Neural cell (in vitro differentiated cells): ENCODE measurements at regions not wholly inside any gene's neighbourhood (a gene's known extent, or its start where the extent isn't known, plus 50 kb on each side); places are given as distances from the start of the nearest gene placed in this dataset.
A peak's percentile ranks its signal among the peaks of the same experiment; 100 is the strongest.

Experiments
- H2AFZ ChIP-seq: fragments of 200-600, 300-800 bp; sonication (generic), shearing (Covaris generic); 2 replicates; pipeline ENCODE4 v1.6.0; 2014; ENCODE audit warnings: low read depth, mild to moderate bottlenecking, antibody characterized with exemption, low read length, moderate library complexity
- H3F3A ChIP-seq: fragments of 200-600 bp; shearing (Covaris generic); 2 replicates; pipeline ENCODE4 v1.6.1; 2016; ENCODE audit warnings: mild to moderate bottlenecking, moderate library complexity, mixed read lengths, antibody characterized with exemption, low read length; ENCODE audit not compliant: insufficient read depth, poor library complexity, severe bottlenecking
- H3K27ac ChIP-seq: fragments of 200-600, 300-800 bp; sonication (generic), shearing (Covaris generic); 2 replicates; pipeline ENCODE4 v1.5.1; 2014; ENCODE audit warnings: mild to moderate bottlenecking, low read length, moderate library complexity
- H3K27me3 ChIP-seq: fragments of 300-800, 200-600 bp; sonication (generic), shearing (Covaris generic); 2 replicates; pipeline ENCODE4 v1.6.0; 2014; ENCODE audit warnings: mild to moderate bottlenecking, low read depth, low read length, moderate library complexity; ENCODE audit not compliant: insufficient read depth
- H3K36me3 ChIP-seq: fragments of 300-800, 200-600 bp; sonication (generic), shearing (Covaris generic); 2 replicates; pipeline ENCODE4 v1.5.1; 2014; ENCODE audit warnings: mild to moderate bottlenecking, antibody characterized with exemption, low read length, moderate library complexity; ENCODE audit not compliant: insufficient read depth
- H3K4me2 ChIP-seq: fragments of 300-800, 200-600 bp; sonication (generic), shearing (Covaris generic); 2 replicates; pipeline ENCODE4 v1.6.0; 2014; ENCODE audit warnings: mild to moderate bottlenecking, low read length
- H3K4me3 ChIP-seq: fragments of 300-800, 200-600 bp; sonication (generic), shearing (Covaris generic); 2 replicates; pipeline ENCODE4 v1.5.1; 2014; ENCODE audit warnings: mild to moderate bottlenecking, low read length, moderate library complexity
- H3K79me2 ChIP-seq: fragments of 200-600 bp; shearing (Covaris generic); replicated peaks from 2 replicates; pipeline ENCODE4 v1.6.0; 2014; ENCODE audit warnings: mild to moderate bottlenecking, low read length, moderate library complexity; ENCODE audit not compliant: insufficient read depth
- H3K9ac ChIP-seq: fragments of 300-800, 200-600 bp; sonication (generic), shearing (Covaris generic); 2 replicates; pipeline ENCODE4 v1.6.1; 2016; ENCODE audit warnings: mild to moderate bottlenecking, low read length, mixed read lengths
- H3K9me2 ChIP-seq: fragments of 200-600 bp; shearing (Covaris generic); 2 replicates; pipeline ENCODE4 v1.6.1; 2016; ENCODE audit warnings: mild to moderate bottlenecking, low read length, mixed read lengths; ENCODE audit not compliant: insufficient read depth
- H3K9me3 ChIP-seq: fragments of 200-600, 300-800 bp; sonication (generic), shearing (Covaris generic); 2 replicates; pipeline ENCODE4 v1.6.1; 2016; ENCODE audit warnings: mild to moderate bottlenecking, mixed run types, low read length, moderate library complexity, mixed read lengths
- H4K20me1 ChIP-seq: fragments of 200-600 bp; shearing (Covaris generic); 2 replicates; pipeline ENCODE4 v1.6.1; 2016; ENCODE audit warnings: mild to moderate bottlenecking, mixed run types; ENCODE audit not compliant: insufficient read depth
- EP300 ChIP-seq: fragments of 450-650 bp; conservative IDR thresholded peaks from 2 replicates; pipeline ENCODE4 v1.6.1; 2014; ENCODE audit warnings: antibody characterized with exemption, mild to moderate bottlenecking, moderate library complexity; ENCODE audit not compliant: poor library complexity, severe bottlenecking
- EZH2 ChIP-seq: fragments of 200-600, 300-800 bp; shearing (Covaris generic), sonication (generic); IDR thresholded peaks from 2 replicates; pipeline ENCODE4 v1.6.1; 2014; ENCODE audit warnings: antibody characterized with exemption, low read length, borderline replicate concordance, mild to moderate bottlenecking; ENCODE audit not compliant: insufficient read depth, poor library complexity, severe bottlenecking
- MXI1 ChIP-seq: fragments of 450-650 bp; conservative IDR thresholded peaks from 2 replicates; pipeline ENCODE4 v1.6.1; 2014; ENCODE audit warnings: antibody characterized with exemption, mild to moderate bottlenecking; ENCODE audit not compliant: poor library complexity, severe bottlenecking
- POLR2AphosphoS5 ChIP-seq: IDR thresholded peaks from 2 replicates; pipeline ENCODE4 v1.6.1; 2012
- RAD21 ChIP-seq: fragments of 450-650 bp; conservative IDR thresholded peaks from 2 replicates; pipeline ENCODE4 v1.6.1; 2014; ENCODE audit warnings: antibody characterized with exemption, mild to moderate bottlenecking, moderate library complexity
- SMC3 ChIP-seq: fragments of 450-650 bp; conservative IDR thresholded peaks from 2 replicates; pipeline ENCODE4 v1.6.1; 2014; ENCODE audit warnings: antibody characterized with exemption, mild to moderate bottlenecking, moderate library complexity; ENCODE audit not compliant: poor library complexity
- TAF1 ChIP-seq: IDR thresholded peaks from 2 replicates; pipeline ENCODE4 v1.6.1; 2012; ENCODE audit warnings: low read depth
- TF ChIP-seq, protein P1 (sequence below): fragments of 450-650 bp; IDR thresholded peaks from 2 replicates; pipeline ENCODE4 v1.5.1; 2014; ENCODE audit warnings: antibody characterized with exemption, mild to moderate bottlenecking, moderate library complexity; ENCODE audit not compliant: poor library complexity, severe bottlenecking
- TF ChIP-seq, protein P2 (sequence below): IDR thresholded peaks from 2 replicates; pipeline ENCODE4 v1.6.1; 2012; ENCODE audit warnings: borderline replicate concordance

DNA sequence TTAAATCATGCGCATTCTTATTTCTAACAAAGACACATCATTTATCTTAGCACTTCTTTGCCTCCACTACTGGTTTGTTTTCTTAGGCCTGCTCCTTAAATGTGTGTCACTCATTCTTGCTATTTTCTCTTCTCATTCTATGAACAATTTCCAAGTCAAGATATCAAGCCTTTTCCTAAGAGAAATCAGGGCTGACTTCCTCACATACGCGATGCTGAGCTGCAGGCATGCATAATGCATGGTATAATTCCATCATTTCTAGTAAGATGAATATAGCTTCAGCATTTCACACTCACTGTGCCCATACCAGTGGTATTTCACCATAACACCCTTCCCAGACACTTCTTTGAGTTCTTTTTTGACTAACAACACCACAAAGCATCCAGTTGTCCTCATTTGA lies 838.9 kb upstream of the DDX18 start:
- Histone ChIP-seq H3K27ac (peak overlapping the region; percentile 80), H3K27me3 (no peaks in the 10 kb centered on the region), H3K36me3 (no peaks in the 10 kb centered on the region), H3K9me2 (no peaks in the 10 kb centered on the region), H3K9me3 (no peaks in the 10 kb centered on the region), H3K4me3 (peak overlapping the region; percentile 38), H3F3A (no peaks in the 10 kb centered on the region), H3K4me2 (peak overlapping the region; percentile 22), H3K79me2 (no peaks in the 10 kb centered on the region), H2AFZ (peak overlapping the region; percentile 2), H3K9ac (peak overlapping the region; percentile 40), H4K20me1 (no peaks in the 10 kb centered on the region)
- TF ChIP-seq, protein P1, sequence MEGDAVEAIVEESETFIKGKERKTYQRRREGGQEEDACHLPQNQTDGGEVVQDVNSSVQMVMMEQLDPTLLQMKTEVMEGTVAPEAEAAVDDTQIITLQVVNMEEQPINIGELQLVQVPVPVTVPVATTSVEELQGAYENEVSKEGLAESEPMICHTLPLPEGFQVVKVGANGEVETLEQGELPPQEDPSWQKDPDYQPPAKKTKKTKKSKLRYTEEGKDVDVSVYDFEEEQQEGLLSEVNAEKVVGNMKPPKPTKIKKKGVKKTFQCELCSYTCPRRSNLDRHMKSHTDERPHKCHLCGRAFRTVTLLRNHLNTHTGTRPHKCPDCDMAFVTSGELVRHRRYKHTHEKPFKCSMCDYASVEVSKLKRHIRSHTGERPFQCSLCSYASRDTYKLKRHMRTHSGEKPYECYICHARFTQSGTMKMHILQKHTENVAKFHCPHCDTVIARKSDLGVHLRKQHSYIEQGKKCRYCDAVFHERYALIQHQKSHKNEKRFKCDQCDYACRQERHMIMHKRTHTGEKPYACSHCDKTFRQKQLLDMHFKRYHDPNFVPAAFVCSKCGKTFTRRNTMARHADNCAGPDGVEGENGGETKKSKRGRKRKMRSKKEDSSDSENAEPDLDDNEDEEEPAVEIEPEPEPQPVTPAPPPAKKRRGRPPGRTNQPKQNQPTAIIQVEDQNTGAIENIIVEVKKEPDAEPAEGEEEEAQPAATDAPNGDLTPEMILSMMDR: no peak
- TF ChIP-seq MXI1 (no peak), SMC3 (peak; percentile 44), TAF1 (no peak), EP300 (peak; percentile 91), RAD21 (peak; percentile 49), POLR2AphosphoS5 (peak; percentile 69), EZH2 (no peak)
- TF ChIP-seq, protein P2, sequence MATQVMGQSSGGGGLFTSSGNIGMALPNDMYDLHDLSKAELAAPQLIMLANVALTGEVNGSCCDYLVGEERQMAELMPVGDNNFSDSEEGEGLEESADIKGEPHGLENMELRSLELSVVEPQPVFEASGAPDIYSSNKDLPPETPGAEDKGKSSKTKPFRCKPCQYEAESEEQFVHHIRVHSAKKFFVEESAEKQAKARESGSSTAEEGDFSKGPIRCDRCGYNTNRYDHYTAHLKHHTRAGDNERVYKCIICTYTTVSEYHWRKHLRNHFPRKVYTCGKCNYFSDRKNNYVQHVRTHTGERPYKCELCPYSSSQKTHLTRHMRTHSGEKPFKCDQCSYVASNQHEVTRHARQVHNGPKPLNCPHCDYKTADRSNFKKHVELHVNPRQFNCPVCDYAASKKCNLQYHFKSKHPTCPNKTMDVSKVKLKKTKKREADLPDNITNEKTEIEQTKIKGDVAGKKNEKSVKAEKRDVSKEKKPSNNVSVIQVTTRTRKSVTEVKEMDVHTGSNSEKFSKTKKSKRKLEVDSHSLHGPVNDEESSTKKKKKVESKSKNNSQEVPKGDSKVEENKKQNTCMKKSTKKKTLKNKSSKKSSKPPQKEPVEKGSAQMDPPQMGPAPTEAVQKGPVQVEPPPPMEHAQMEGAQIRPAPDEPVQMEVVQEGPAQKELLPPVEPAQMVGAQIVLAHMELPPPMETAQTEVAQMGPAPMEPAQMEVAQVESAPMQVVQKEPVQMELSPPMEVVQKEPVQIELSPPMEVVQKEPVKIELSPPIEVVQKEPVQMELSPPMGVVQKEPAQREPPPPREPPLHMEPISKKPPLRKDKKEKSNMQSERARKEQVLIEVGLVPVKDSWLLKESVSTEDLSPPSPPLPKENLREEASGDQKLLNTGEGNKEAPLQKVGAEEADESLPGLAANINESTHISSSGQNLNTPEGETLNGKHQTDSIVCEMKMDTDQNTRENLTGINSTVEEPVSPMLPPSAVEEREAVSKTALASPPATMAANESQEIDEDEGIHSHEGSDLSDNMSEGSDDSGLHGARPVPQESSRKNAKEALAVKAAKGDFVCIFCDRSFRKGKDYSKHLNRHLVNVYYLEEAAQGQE: peak; percentile 52

DNA sequence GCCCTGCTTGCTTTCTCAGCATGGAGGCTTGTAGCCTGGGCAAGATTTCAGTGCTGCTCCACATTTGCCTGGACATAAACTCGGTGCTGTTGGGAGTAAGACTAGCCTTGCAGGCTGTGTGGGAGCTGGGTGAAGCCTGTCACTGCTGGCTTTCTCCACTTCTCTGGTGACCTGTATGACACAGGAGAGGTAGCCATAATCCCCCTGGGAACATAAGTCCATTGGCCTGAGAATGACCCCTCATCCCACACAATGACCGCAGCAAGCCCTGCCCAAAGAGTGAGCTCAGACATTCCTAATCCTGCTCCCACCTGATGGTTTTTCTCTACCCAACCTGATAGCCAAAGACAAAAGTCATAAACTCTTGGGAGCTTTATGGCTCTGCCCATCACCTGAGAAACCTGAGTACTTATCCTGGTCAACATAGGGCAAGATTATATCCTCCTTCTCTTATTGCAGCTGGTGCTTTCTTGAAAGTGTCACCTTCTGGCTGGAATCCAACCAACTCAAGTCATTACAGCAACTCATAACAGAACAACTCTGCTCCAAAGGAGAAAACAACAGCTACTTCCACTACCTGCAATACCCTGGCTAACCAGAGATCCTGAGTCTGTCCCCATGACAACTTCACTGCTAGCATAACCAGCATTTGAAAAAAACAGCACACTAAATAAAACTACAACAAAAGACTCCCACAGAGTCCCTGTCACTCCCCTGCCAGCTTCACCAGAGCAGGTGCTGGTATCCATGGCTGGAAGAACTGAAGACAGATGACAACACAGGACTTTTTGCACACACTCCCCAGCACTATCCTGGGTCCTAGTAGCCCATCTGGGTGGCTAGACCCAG lies 834.4 kb upstream of the DDX18 start:
- Histone ChIP-seq H2AFZ (no peak overlapping the region), H3K4me2 (no peak overlapping the region), H3K9ac (no peak overlapping the region), H3K9me3 (no peaks in the 10 kb centered on the region), H3K27me3 (no peaks in the 10 kb centered on the region), H3K4me3 (no peak overlapping the region), H3K79me2 (no peaks in the 10 kb centered on the region), H3K27ac (no peak overlapping the region), H3F3A (no peaks in the 10 kb centered on the region), H3K9me2 (no peaks in the 10 kb centered on the region), H4K20me1 (no peaks in the 10 kb centered on the region), H3K36me3 (no peaks in the 10 kb centered on the region)
- peak; percentile 11 for TF ChIP-seq RAD21
- peak; percentile 58 for TF ChIP-seq EP300
- TF ChIP-seq POLR2AphosphoS5: no peak
- TF ChIP-seq, protein P1: peak; percentile 39
- no peak for TF ChIP-seq TAF1
- no peak for TF ChIP-seq EZH2
- no peak for TF ChIP-seq MXI1
- TF ChIP-seq, protein P2: no peak
- no peak for TF ChIP-seq SMC3
